Fibroblast of lung (primary cell): ENCODE measurements at regions not wholly inside any gene's neighbourhood (a gene's known extent, or its start where the extent isn't known, plus 50 kb on each side); places are given as distances from the start of the nearest gene placed in this dataset.

ENCODE experiments used
- DNase-seq, 2 donors: peaks; one replicate each; pipeline versions ENCODE4 v3.0.0 to v3.0.0-alpha.2; 2010; ENCODE audit warnings: low read depth in 2 of 2
- H2AFZ ChIP-seq: 2 replicates; pipeline ENCODE4 v1.5.1; 2012; ENCODE audit warnings: low read length, control low read depth, inconsistent platforms
- H3K27ac ChIP-seq: 2 replicates; pipeline ENCODE4 v1.5.1; 2011; ENCODE audit warnings: low read length, control low read depth; ENCODE audit not compliant: insufficient read depth
- H3K27me3 ChIP-seq: 2 replicates; pipeline ENCODE4 v1.5.1; 2011; ENCODE audit warnings: mild to moderate bottlenecking, low read length; ENCODE audit not compliant: control insufficient read depth, insufficient read depth
- H3K36me3 ChIP-seq: 2 replicates; pipeline ENCODE4 v1.5.1; 2011; ENCODE audit warnings: low read length; ENCODE audit not compliant: control insufficient read depth, insufficient read depth
- H3K4me1 ChIP-seq: 2 replicates; pipeline ENCODE4 v1.5.1; 2011; ENCODE audit warnings: low read length; ENCODE audit not compliant: control insufficient read depth, insufficient read depth; ENCODE audit errors: extremely low read depth
- H3K4me2 ChIP-seq: 2 replicates; pipeline ENCODE4 v1.5.1; 2011; ENCODE audit warnings: low read length, control low read depth; ENCODE audit not compliant: insufficient read depth; ENCODE audit errors: extremely low read depth
- H3K4me3 ChIP-seq, 4 experiments: fragments of 200-600 bp in 1 of 4; sonication (generic) in 1 of 4; replicated peaks in 1 of 4; 2 replicates each; pipeline ENCODE4 v1.5.1; 2011 to 2016; ENCODE audit warnings: low read length in 4 of 4, low read depth in 3 of 4, mild to moderate bottlenecking in 3 of 4, control low read depth in 2 of 4, inconsistent platforms in 1 of 4, mixed read lengths in 1 of 4; ENCODE audit not compliant: insufficient read depth in 1 of 4; ENCODE audit errors: control extremely low read depth in 1 of 4
- H3K79me2 ChIP-seq: 2 replicates; pipeline ENCODE4 v1.5.1; 2012; ENCODE audit warnings: mild to moderate bottlenecking, low read length, inconsistent platforms; ENCODE audit not compliant: control insufficient read depth, insufficient read depth
- H3K9ac ChIP-seq: 2 replicates; pipeline ENCODE4 v1.5.1; 2011; ENCODE audit warnings: mild to moderate bottlenecking, low read length, control low read depth; ENCODE audit not compliant: insufficient read depth
- H3K9me3 ChIP-seq: 2 replicates; pipeline ENCODE4 v1.5.1; 2012; ENCODE audit warnings: low read depth, low read length; ENCODE audit not compliant: control insufficient read depth, insufficient read depth
- H4K20me1 ChIP-seq: 2 replicates; pipeline ENCODE4 v1.5.1; 2011; ENCODE audit warnings: low read length; ENCODE audit not compliant: control insufficient read depth, insufficient read depth; ENCODE audit errors: extremely low read depth
- CTCF ChIP-seq, 2 donors: IDR thresholded peaks in 1 of 2; conservative IDR thresholded peaks in 1 of 2; 1 replicate in 1 of 2; 2 replicates in 1 of 2; pipeline ENCODE4 v1.5.1; 2011 to 2012; ENCODE audit warnings: low read length in 2 of 2, control low read depth in 1 of 2, inconsistent platforms in 1 of 2, low read depth in 1 of 2, mild to moderate bottlenecking in 1 of 2
- EZH2 ChIP-seq: IDR thresholded peaks from 2 replicates; pipeline ENCODE4 v1.5.1; 2012; ENCODE audit warnings: low read length, control low read depth, mild to moderate bottlenecking; ENCODE audit errors: missing control alignments

- H3K9me3 ChIP-seq = no peaks in the 10 kb centered on the region
- no peak overlapping the region for H3K4me3 ChIP-seq
- peaks cover 3% of the 10 kb centered on the region for H3K4me1 ChIP-seq
- H3K27ac ChIP-seq = no peak overlapping the region
- no peak for TF ChIP-seq CTCF (conservative IDR thresholded peaks at IDR 0.05 in 1 of 2, IDR thresholded peaks at IDR 0.05 in 1 of 2; ENCODE audit: low read depth in 1 of 2, low read length in 2 of 2)
- no peak for TF ChIP-seq EZH2
- no peaks in the 10 kb centered on the region for H4K20me1 ChIP-seq
- H2AFZ ChIP-seq = no peak overlapping the region
- DNase-seq = no peak
- H3K4me2 ChIP-seq = no peak overlapping the region
- no peaks in the 10 kb centered on the region for H3K79me2 ChIP-seq
- no peak overlapping the region for H3K9ac ChIP-seq
- H3K27me3 ChIP-seq = no peaks in the 10 kb centered on the region
- no peaks in the 10 kb centered on the region for H3K36me3 ChIP-seq
Measured at GRCh38 chr1:79326875-79327274, 320.3 kb upstream of the ADGRL4 start.

GRCh38 chr1:79325705-79326104 lies 319.2 kb upstream of the ADGRL4 start:
- Histone ChIP-seq H2AFZ (no peak overlapping the region), H3K27ac (no peak overlapping the region), H3K9me3 (no peaks in the 10 kb centered on the region), H3K27me3 (no peaks in the 10 kb centered on the region), H3K4me1 (peaks cover 3% of the 10 kb centered on the region), H4K20me1 (no peaks in the 10 kb centered on the region), H3K36me3 (no peaks in the 10 kb centered on the region), H3K79me2 (no peaks in the 10 kb centered on the region), H3K4me2 (no peak overlapping the region), H3K4me3 (no peak overlapping the region), H3K9ac (no peak overlapping the region)
- TF ChIP-seq EZH2 = no peak
- no peak for TF ChIP-seq CTCF (conservative IDR thresholded peaks at IDR 0.05 in 1 of 2, IDR thresholded peaks at IDR 0.05 in 1 of 2; ENCODE audit: low read depth in 1 of 2, low read length in 2 of 2)
- peak; percentile 0 to 27 for DNase-seq

- H3K79me2 ChIP-seq = no peaks in the 10 kb centered on the region
- no peak overlapping the region for H3K4me3 ChIP-seq
- no peak overlapping the region for H2AFZ ChIP-seq
- no peaks in the 10 kb centered on the region for H3K36me3 ChIP-seq
- H4K20me1 ChIP-seq = no peaks in the 10 kb centered on the region
- no peak for DNase-seq
- no peak overlapping the region for H3K9ac ChIP-seq
- H3K4me2 ChIP-seq = no peak overlapping the region
- peaks cover 3% of the 10 kb centered on the region for H3K4me1 ChIP-seq
- no peak for TF ChIP-seq CTCF (conservative IDR thresholded peaks at IDR 0.05 in 1 of 2, IDR thresholded peaks at IDR 0.05 in 1 of 2; ENCODE audit: low read depth in 1 of 2, low read length in 2 of 2)
- no peak for TF ChIP-seq EZH2
- H3K27me3 ChIP-seq = no peaks in the 10 kb centered on the region
- no peak overlapping the region for H3K27ac ChIP-seq
- no peaks in the 10 kb centered on the region for H3K9me3 ChIP-seq
Measured at GRCh38 chr1:79325126-79325525, 318.6 kb upstream of the ADGRL4 start.
